Renal pelvis (tissue), 1 donor: ENCODE measurements at regions not wholly inside any gene's neighbourhood (a gene's known extent, or its start where the extent isn't known, plus 50 kb on each side); places are given as distances from the start of the nearest gene placed in this dataset.
"Not testable (repeated sequence)": the region's sequence is repeated elsewhere in the genome, so short reads cannot be mapped to it uniquely, and the experiment has no call there.

Source experiments
- DNase-seq: peaks from one replicate; pipeline ENCODE4 v3.0.0-alpha.2; 2013

DNA sequence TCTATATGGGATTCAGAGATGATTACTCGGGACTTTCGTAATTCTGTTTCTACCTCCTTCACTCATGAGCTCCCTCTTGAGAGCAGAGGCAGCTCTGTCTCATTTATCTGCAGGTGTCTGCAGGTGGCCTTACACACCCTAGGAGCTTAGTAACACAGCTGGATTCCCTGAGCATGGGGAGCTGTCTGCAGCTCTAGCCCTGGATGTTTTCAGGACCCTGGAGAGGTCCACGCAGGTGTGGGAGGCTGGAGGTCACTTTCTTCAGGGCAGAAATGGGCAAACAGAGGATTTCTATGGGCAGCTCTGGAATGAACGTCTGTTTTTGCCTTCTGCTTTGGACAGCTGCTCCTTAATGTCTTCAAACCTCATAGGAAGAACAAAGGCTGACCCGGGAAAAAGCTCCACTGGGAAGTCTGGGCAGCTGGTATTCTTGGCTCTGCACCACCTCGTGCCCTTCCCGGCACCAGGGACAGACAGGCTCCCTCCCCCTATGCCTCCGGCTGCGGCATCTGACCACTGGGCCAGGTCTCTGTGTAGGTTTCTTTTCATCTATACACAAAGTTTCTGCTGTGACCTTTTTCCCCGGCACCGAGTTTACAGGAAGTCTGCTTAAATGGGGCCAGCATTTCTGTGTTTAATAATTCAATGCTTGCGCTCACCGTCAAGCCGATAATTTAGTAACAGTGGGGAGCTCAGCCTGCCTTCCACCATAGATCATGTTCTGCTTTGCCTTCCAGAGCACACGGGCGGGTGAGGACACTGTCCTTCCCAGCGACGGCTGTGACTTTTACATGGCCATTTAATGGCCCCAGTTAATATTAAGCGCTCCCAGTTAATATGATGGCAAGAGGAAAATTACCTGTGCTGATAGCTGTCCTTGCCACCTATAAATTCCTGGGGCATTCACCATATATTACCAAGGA lies 320.2 kb upstream of the SFSWAP start:
- peak; percentile 81 for DNase-seq

DNA sequence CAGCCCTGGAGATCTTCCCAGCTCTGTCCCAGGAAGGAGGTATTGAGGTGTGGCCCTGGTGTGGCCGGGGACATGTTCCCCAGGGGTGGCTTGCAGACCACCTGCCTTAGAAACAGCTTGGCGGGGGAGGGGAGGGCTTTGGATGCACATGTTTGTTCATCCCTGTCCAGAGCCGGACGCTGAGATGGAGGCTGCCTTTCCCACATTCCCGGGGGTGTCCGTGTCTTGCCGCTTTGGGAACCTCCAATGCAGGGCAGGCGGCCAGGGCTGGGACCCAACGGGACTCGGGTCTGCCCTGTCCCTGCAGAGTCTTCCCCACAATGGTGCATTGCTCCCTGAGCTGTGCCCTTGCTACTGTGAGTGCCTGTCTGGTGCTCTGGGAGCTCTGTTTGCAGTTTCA lies 319.5 kb upstream of the SFSWAP start:
- DNase-seq: no peak

- not testable (repeated sequence) for DNase-seq
Observed at GRCh38 chr12:131394752-131395151, 316.1 kb upstream of the SFSWAP start.

- not testable (repeated sequence) for DNase-seq
Observed at GRCh38 chr12:131395209-131395684, 315.6 kb upstream of the SFSWAP start.

GRCh38 chr12:131395971-131396573 lies 314.8 kb upstream of the SFSWAP start:
- no peak for DNase-seq

DNA sequence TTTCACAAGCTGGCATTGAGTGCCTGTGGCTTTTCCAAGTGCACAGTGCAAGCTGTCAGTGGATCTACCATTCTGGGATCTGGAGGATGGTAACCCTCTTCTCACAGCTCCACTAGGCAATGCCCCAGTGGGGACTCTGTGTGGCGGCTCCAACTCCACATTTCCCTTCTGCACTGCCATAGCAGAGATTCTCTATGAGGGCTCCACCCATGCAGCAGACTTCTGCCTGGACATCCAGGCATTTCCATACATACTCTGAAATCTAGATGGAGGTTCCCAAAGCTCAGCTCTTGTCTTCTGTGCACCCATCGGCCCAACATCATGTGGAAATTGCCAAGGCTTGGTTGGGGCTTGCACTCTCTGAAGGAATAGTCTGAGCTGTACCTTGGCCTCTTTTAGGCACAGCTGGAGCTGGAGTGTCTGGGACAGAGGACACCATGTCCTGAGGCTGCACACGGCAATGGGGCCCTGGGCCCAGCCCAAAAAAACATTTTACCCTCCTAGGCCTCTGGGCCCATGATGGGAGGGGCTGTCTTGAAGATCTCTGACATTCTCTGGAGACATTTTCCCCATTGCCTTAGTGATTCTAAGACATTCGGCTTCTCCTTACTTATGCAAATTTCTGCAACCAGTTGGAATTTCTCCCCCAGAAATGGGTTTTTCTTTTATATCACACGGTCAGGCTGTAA lies 313.3 kb upstream of the SFSWAP start:
- no peak for DNase-seq

- DNase-seq: no peak
Observed at GRCh38 chr12:131399000-131399399, 311.9 kb upstream of the SFSWAP start.

- not testable (repeated sequence) for DNase-seq
Observed at GRCh38 chr12:131400668-131401294, 310.1 kb upstream of the SFSWAP start.

GRCh38 chr12:131401907-131402633 lies 308.8 kb upstream of the SFSWAP start:
- DNase-seq: not testable (repeated sequence)

DNA sequence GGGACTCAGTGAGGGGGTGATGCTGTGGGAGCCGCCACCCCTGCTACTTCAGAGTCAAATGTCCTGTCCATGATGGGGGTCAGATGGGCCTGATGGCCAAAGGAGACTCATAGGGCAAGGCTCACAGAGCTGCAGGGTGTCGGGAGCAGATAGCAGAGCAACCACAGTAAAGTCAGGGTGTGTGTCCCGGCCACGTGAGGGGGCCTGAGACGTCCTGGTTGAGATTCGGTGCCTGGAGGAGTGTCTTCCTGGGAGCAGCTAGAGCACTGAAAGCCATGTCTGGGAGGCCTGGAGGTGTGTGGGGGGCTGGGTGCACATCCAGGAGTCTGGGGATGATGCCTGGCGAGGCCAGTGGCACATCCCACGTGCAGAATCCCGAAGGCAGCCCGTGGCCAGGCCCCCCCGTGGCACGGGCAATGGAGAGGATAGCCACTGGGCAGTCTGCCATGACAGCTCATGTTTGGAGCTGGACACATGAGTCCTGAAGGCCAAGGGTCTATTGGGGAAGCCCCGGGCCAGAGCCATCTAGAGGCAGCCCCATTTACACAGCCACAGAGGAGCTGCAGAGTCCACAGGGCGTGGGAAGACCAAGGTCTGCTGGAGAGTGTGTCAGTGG lies 308.0 kb upstream of the SFSWAP start:
- no peak for DNase-seq

GRCh38 chr12:131403676-131404075 lies 307.2 kb upstream of the SFSWAP start:
- no peak for DNase-seq

DNA sequence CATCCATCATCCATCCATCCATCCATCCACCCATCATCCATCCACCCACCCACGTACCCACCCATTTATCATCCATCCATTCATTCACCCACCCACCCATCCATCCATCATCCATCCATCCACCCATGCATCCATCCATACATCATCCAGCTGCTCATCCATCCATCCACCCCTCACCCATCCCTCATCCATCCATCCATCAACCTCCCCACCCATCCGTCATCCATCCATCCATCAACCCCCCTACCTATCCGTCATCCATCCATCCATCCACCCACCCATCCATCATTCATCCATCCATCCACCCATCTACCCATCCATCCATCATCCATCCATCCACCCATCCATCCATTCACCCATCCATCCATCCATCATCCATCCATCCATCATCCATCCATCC lies 306.2 kb upstream of the SFSWAP start:
- no peak for DNase-seq

GRCh38 chr12:131407221-131408035 lies 303.5 kb upstream of the SFSWAP start:
- no peak for DNase-seq

DNA sequence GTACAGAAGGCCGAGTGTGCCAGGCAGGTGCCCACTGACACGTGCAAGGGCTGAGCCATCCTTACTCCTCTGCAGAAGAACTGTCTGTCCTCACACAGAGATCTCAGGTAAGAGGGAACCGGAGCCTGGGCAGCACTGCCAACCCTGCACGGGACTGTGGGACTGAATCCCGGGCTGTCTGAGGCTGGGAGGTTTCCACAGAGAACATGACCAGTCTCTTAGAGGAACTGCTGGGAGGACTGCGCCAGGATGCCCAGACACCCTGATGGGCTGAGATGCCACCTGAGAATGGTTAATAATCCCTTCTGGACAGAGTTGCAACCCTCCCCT lies 302.9 kb upstream of the SFSWAP start:
- no peak for DNase-seq

DNA sequence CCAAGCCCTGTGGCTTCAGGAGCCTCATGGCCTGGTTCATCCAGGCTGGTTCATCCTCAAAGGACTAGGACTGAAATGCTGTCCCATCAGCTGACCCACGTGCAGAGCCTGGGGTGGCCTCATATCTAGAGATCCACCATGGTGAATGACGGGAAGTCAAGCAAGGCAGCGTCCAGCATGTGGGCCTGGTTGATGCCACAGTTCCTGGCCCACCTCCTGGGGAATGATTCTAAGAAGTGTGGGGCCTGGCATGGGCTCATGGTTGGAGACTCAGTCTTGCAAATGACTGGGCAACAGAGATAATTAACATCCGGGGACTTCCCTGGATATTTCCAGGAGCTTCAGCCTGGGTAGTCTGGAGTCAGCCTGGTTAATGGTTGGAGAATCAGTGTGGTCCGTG lies 302.4 kb upstream of the SFSWAP start:
- DNase-seq: no peak

DNA sequence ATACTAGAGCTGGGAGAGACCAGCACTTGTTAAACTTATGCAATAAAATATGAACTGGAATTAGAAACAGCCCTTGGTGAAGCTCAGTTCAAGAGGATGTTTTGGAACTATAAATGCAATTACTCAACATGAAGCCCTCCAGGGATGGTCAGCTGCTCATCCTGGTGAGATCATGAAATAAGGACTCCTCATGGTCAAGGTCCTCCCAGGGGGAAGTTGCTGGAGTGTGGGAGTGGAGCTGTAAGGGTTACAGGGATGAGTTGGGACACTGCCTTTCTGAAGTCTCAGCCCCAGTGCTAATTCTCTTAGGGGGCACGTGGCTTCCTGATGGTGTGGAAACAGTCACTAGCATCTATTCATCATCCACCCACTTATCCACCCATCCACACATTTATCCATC lies 301.7 kb upstream of the SFSWAP start:
- DNase-seq: no peak

- not testable (repeated sequence) for DNase-seq
Observed at GRCh38 chr12:131411827-131412226, 299.1 kb upstream of the SFSWAP start.

GRCh38 chr12:131413006-131413405 lies 297.9 kb upstream of the SFSWAP start:
- DNase-seq: no peak

- DNase-seq: no peak
Observed at GRCh38 chr12:131413471-131413870, 297.4 kb upstream of the SFSWAP start.
